SU-DHL-6 (cell line): ENCODE measurements at regions not wholly inside any gene's neighbourhood (a gene's known extent, or its start where the extent isn't known, plus 50 kb on each side); places are given as distances from the start of the nearest gene placed in this dataset.

Experiments used
- H2AFZ ChIP-seq: fragments of 200-600 bp; sonication (generic); 2 replicates; pipeline ENCODE4 v1.6.1; 2014; ENCODE audit warnings: low read depth, mild to moderate bottlenecking, moderate library complexity, mixed read lengths, antibody characterized with exemption, low read length; ENCODE audit not compliant: severe bottlenecking
- H3F3A ChIP-seq: fragments of 200-600 bp; shearing (Covaris generic); 2 replicates; pipeline ENCODE4 v1.6.0; 2016; ENCODE audit warnings: antibody characterized with exemption, mild to moderate bottlenecking; ENCODE audit not compliant: insufficient read depth
- H3K27ac ChIP-seq: fragments of 200-600 bp; sonication (generic); 2 replicates; pipeline ENCODE4 v1.5.1; 2016; ENCODE audit warnings: low read depth, mild to moderate bottlenecking, low read length, moderate library complexity, mixed read lengths
- H3K27me3 ChIP-seq: fragments of 200-600 bp; sonication (generic), shearing (Covaris generic); 2 replicates; pipeline ENCODE4 v1.6.0; 2014; ENCODE audit warnings: mild to moderate bottlenecking, low read length
- H3K36me3 ChIP-seq: fragments of 200-600 bp; sonication (generic); 2 replicates; pipeline ENCODE4 v1.6.1; 2014; ENCODE audit warnings: mild to moderate bottlenecking, low read length, mixed read lengths
- H3K4me2 ChIP-seq: fragments of 300-600, 200-600 bp; shearing (Covaris generic), sonication (generic); 2 replicates; pipeline ENCODE4 v1.6.0; 2014; ENCODE audit warnings: low read length, low read depth, mild to moderate bottlenecking; ENCODE audit not compliant: poor library complexity, severe bottlenecking
- H3K4me3 ChIP-seq: fragments of 200-600 bp; sonication (generic); 2 replicates; pipeline ENCODE4 v1.5.1; 2014; ENCODE audit warnings: antibody characterized with exemption, low read length, mild to moderate bottlenecking, mixed read lengths; ENCODE audit not compliant: insufficient read depth, poor library complexity, severe bottlenecking
- H3K79me2 ChIP-seq: fragments of 200-600 bp; sonication (generic); 2 replicates; pipeline ENCODE4 v1.6.1; 2014; ENCODE audit warnings: mild to moderate bottlenecking, low read length, moderate library complexity; ENCODE audit not compliant: insufficient read depth
- H3K9ac ChIP-seq: fragments of 200-600 bp; sonication (generic); 2 replicates; pipeline ENCODE4 v1.7.0; 2014; ENCODE audit warnings: mild to moderate bottlenecking, low read length
- H3K9me2 ChIP-seq: fragments of 200-600 bp; sonication (generic); replicated peaks from 2 replicates; pipeline ENCODE4 v1.6.1; 2014; ENCODE audit warnings: low read length; ENCODE audit not compliant: insufficient read depth
- H3K9me3 ChIP-seq: fragments of 200-600 bp; sonication (generic); 2 replicates; pipeline ENCODE4 v1.6.1; 2014; ENCODE audit warnings: low read length, mixed read lengths; ENCODE audit not compliant: insufficient read depth
- H4K20me1 ChIP-seq: fragments of 200-600 bp; sonication (generic); 2 replicates; pipeline ENCODE4 v1.6.1; 2014; ENCODE audit warnings: low read depth, mild to moderate bottlenecking, antibody characterized with exemption, low read length, moderate library complexity, mixed read lengths
- EZH2phosphoT487 ChIP-seq: fragments of 200-600 bp; sonication (generic), shearing (Covaris generic); conservative IDR thresholded peaks from 2 replicates; pipeline ENCODE4 v1.6.1; 2018; ENCODE audit warnings: mild to moderate bottlenecking, antibody characterized with exemption, low read length, moderate library complexity, mixed read lengths
- TF ChIP-seq, protein P1 (sequence below): fragments of 200-600 bp; sonication (generic); IDR thresholded peaks from one replicate; pipeline ENCODE4 v1.5.1; 2017; ENCODE audit warnings: antibody characterized with exemption, mild to moderate bottlenecking, low read length, moderate library complexity; ENCODE audit not compliant: insufficient read depth, poor library complexity, severe bottlenecking

DNA sequence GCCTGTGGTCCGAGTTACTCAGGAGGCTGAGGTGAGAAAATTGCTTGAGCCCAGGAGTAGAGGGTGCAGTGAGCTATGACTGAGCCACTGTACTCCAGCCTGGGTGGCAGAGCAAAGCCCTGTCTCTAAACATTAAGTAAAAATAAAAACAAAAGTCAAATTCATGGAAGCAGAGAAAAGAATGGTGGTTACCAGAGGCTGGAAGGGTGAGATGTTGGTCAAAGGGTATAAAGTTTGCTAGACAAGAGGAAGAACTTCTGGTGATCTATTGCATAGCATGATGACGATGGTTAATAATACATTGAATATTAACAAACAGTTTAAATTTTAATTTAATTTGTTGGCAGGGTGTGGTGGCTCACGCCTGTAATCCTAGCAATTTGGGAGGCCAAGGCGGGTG lies 68.1 kb downstream of the CRPPA start:
- Histone ChIP-seq H3F3A (no peaks in the 10 kb centered on the region), H2AFZ (no peak overlapping the region), H3K27me3 (no peaks in the 10 kb centered on the region), H3K27ac (no peak overlapping the region), H3K79me2 (no peaks in the 10 kb centered on the region), H3K4me2 (no peak overlapping the region), H3K36me3 (no peaks in the 10 kb centered on the region), H3K9me3 (no peaks in the 10 kb centered on the region), H3K9ac (no peak overlapping the region), H4K20me1 (no peaks in the 10 kb centered on the region), H3K9me2 (no peaks in the 10 kb centered on the region), H3K4me3 (no peak overlapping the region)
- TF ChIP-seq, protein P1, sequence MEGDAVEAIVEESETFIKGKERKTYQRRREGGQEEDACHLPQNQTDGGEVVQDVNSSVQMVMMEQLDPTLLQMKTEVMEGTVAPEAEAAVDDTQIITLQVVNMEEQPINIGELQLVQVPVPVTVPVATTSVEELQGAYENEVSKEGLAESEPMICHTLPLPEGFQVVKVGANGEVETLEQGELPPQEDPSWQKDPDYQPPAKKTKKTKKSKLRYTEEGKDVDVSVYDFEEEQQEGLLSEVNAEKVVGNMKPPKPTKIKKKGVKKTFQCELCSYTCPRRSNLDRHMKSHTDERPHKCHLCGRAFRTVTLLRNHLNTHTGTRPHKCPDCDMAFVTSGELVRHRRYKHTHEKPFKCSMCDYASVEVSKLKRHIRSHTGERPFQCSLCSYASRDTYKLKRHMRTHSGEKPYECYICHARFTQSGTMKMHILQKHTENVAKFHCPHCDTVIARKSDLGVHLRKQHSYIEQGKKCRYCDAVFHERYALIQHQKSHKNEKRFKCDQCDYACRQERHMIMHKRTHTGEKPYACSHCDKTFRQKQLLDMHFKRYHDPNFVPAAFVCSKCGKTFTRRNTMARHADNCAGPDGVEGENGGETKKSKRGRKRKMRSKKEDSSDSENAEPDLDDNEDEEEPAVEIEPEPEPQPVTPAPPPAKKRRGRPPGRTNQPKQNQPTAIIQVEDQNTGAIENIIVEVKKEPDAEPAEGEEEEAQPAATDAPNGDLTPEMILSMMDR, result no peak
- no peak for TF ChIP-seq EZH2phosphoT487

DNA sequence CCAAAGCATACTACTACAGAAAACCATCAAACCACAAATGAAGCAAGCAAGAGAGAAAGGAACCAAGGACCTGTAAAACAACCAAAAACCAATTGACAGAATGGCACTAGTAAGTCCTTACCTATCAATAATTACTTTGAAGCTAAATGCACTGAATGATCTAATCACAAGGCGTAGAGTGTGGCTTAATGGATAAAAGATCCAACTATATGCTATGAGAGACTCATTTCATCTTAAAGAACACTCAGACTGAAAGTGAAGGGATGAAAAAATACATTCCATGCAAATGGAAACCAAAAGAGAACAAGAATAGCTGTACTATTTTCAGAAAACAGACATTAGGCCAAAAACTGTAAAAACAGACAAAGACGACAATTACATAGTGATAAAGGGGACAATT lies 70.7 kb downstream of the CRPPA start:
- no peak overlapping the region for H2AFZ ChIP-seq
- TF ChIP-seq, protein P1, result no peak
- no peak for TF ChIP-seq EZH2phosphoT487
- H3K9ac ChIP-seq, result no peak overlapping the region

GRCh38 chr7:16348251-16348650 lies 73.1 kb downstream of the CRPPA start:
- Histone ChIP-seq H3K9ac (no peak overlapping the region), H3K27ac (no peak overlapping the region), H3K27me3 (no peaks in the 10 kb centered on the region), H3F3A (no peaks in the 10 kb centered on the region), H3K9me2 (no peaks in the 10 kb centered on the region), H3K4me2 (no peak overlapping the region), H3K4me3 (no peak overlapping the region), H3K9me3 (no peaks in the 10 kb centered on the region), H2AFZ (no peak overlapping the region), H3K79me2 (no peaks in the 10 kb centered on the region), H4K20me1 (no peaks in the 10 kb centered on the region), H3K36me3 (no peaks in the 10 kb centered on the region)
- TF ChIP-seq, protein P1, result no peak
- no peak for TF ChIP-seq EZH2phosphoT487

More for the DNA sequence above, 70.7 kb downstream of the CRPPA start:
- no peaks in the 10 kb centered on the region for H3K36me3 ChIP-seq
- no peaks in the 10 kb centered on the region for H3K9me3 ChIP-seq
- H3K9me2 ChIP-seq, result no peaks in the 10 kb centered on the region
- no peak overlapping the region for H3K27ac ChIP-seq
- no peak overlapping the region for H3K4me2 ChIP-seq
- no peaks in the 10 kb centered on the region for H3K79me2 ChIP-seq
- H3K4me3 ChIP-seq, result no peak overlapping the region
- H4K20me1 ChIP-seq, result no peaks in the 10 kb centered on the region
- no peaks in the 10 kb centered on the region for H3K27me3 ChIP-seq
- H3F3A ChIP-seq, result no peaks in the 10 kb centered on the region
